MM.1S (cell line): ENCODE measurements at regions not wholly inside any gene's neighbourhood (a gene's known extent, or its start where the extent isn't known, plus 50 kb on each side); places are given as distances from the start of the nearest gene placed in this dataset.

Experiments
- DNase-seq: peaks from one replicate; pipeline ENCODE4 v3.0.0-alpha.2; 2015
- H2AFZ ChIP-seq: fragments of 300-600 bp; sonication (generic); 2 replicates; pipeline ENCODE4 v1.6.0; 2016; ENCODE audit warnings: antibody characterized with exemption, low read length
- H3F3A ChIP-seq: fragments of 300-600 bp; sonication (generic); 2 replicates; pipeline ENCODE4 v1.6.1; 2016; ENCODE audit warnings: mild to moderate bottlenecking, antibody characterized with exemption, low read length, moderate library complexity, mixed read lengths; ENCODE audit not compliant: insufficient read depth
- H3K27ac ChIP-seq: fragments of 300-600 bp; sonication (generic); 2 replicates; pipeline ENCODE4 v1.5.1; 2016; ENCODE audit warnings: mild to moderate bottlenecking, low read length
- H3K27me3 ChIP-seq: fragments of 300-600 bp; sonication (generic); replicated peaks from 2 replicates; pipeline ENCODE4 v1.6.0; 2016; ENCODE audit warnings: low read length; ENCODE audit not compliant: insufficient read depth
- H3K36me3 ChIP-seq: fragments of 300-600 bp; sonication (generic); replicated peaks from 2 replicates; pipeline ENCODE4 v1.6.1; 2016; ENCODE audit warnings: mild to moderate bottlenecking, low read length, mixed read lengths; ENCODE audit not compliant: insufficient read depth
- H3K4me1 ChIP-seq: fragments of 300-600 bp; sonication (generic); 2 replicates; pipeline ENCODE4 v1.6.1; 2016; ENCODE audit warnings: low read length, mixed read lengths
- H3K4me2 ChIP-seq: fragments of 300-600 bp; sonication (generic); 2 replicates; pipeline ENCODE4 v1.6.0; 2016; ENCODE audit warnings: low read depth, low read length
- H3K4me3 ChIP-seq: fragments of 300-600 bp; sonication (generic); 2 replicates; pipeline ENCODE4 v1.5.1; 2016; ENCODE audit warnings: low read length, mixed read lengths
- H3K79me2 ChIP-seq: fragments of 300-600 bp; sonication (generic); 2 replicates; pipeline ENCODE4 v1.6.1; 2016; ENCODE audit warnings: mixed run types, low read length, mixed read lengths
- H3K9ac ChIP-seq: fragments of 300-600 bp; sonication (generic); 2 replicates; pipeline ENCODE4 v1.6.1; 2016; ENCODE audit warnings: low read length, mixed read lengths
- H3K9me2 ChIP-seq: fragments of 300-600 bp; sonication (generic); replicated peaks from 2 replicates; pipeline ENCODE4 v1.6.1; 2016; ENCODE audit warnings: mild to moderate bottlenecking, low read length, mixed read lengths; ENCODE audit not compliant: insufficient read depth
- H3K9me3 ChIP-seq: fragments of 300-600 bp; sonication (generic); replicated peaks from 2 replicates; pipeline ENCODE4 v1.6.1; 2016; ENCODE audit warnings: mild to moderate bottlenecking, low read length, mixed read lengths; ENCODE audit not compliant: insufficient read depth
- H4K20me1 ChIP-seq: fragments of 300-600 bp; sonication (generic); 2 replicates; pipeline ENCODE4 v1.6.1; 2016; ENCODE audit warnings: mild to moderate bottlenecking, low read length, moderate library complexity, mixed read lengths; ENCODE audit not compliant: insufficient read depth
- EZH2 ChIP-seq: fragments of 300-600 bp; sonication (generic); optimal IDR thresholded peaks from 2 replicates; pipeline ENCODE3; 2017; ENCODE audit warnings: low read depth, mild to moderate bottlenecking, antibody characterized with exemption, low read length, mixed read lengths
- EZH2phosphoT487 ChIP-seq: fragments of 300-600 bp; sonication (generic); IDR thresholded peaks from 2 replicates; pipeline ENCODE4 v1.6.1; 2018; ENCODE audit warnings: antibody characterized with exemption, low read length
- TF ChIP-seq, protein P1 (sequence below): fragments of 300-600 bp; sonication (generic); IDR thresholded peaks from 2 replicates; pipeline ENCODE4 v1.5.1; 2016; ENCODE audit warnings: antibody characterized with exemption, low read length, mixed read lengths

DNA sequence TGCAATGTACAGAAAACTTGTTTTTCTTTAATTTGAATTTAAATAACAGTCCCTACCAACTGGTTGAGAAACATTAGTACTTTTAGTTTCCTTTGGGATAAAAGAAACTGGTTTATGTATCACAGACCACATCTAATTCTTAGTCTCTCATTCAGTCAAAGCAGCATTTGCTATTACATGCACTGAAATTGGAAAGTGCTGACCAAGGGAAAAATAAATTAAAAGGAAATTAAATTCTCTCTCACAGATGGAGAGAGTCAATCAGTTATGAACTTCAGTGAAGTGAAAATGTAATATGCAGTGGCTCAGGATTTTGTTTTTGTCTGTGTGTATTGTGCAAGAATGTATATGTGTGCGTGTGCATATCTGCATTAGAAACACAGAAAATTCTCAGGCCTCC, 121.7 kb downstream of the TUSC1 start:
- Histone ChIP-seq H3F3A (no peaks in the 10 kb centered on the region), H3K27ac (no peak overlapping the region), H3K9me2 (no peaks in the 10 kb centered on the region), H3K79me2 (no peaks in the 10 kb centered on the region), H4K20me1 (no peaks in the 10 kb centered on the region), H3K27me3 (no peaks in the 10 kb centered on the region), H3K4me1 (no peaks in the 10 kb centered on the region), H2AFZ (no peak overlapping the region), H3K9me3 (no peaks in the 10 kb centered on the region), H3K4me3 (no peak overlapping the region), H3K9ac (no peak overlapping the region), H3K4me2 (no peak overlapping the region), H3K36me3 (no peaks in the 10 kb centered on the region)
- no peak for DNase-seq
- TF ChIP-seq EZH2phosphoT487 (no peak), EZH2 (no peak)
- TF ChIP-seq, protein P1, sequence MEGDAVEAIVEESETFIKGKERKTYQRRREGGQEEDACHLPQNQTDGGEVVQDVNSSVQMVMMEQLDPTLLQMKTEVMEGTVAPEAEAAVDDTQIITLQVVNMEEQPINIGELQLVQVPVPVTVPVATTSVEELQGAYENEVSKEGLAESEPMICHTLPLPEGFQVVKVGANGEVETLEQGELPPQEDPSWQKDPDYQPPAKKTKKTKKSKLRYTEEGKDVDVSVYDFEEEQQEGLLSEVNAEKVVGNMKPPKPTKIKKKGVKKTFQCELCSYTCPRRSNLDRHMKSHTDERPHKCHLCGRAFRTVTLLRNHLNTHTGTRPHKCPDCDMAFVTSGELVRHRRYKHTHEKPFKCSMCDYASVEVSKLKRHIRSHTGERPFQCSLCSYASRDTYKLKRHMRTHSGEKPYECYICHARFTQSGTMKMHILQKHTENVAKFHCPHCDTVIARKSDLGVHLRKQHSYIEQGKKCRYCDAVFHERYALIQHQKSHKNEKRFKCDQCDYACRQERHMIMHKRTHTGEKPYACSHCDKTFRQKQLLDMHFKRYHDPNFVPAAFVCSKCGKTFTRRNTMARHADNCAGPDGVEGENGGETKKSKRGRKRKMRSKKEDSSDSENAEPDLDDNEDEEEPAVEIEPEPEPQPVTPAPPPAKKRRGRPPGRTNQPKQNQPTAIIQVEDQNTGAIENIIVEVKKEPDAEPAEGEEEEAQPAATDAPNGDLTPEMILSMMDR: no peak

DNA sequence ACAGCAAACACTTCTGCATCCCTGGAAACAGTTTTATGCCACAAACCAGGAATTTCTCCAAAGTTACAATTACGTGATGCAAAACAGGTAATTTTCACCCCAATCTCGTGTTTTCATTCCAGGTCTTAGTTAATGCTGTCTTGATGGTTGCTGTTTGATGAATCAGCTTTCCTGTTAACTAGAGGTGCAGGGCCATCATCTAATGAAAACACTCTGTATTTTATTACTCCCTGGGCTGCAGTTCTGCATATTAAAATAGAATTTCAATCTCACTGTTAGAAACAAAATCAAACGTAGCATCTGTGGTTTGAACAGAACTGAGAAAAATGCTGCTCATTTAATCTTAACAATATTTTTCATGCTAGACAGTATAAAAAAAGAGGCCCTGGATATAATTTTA, 129.4 kb downstream of the TUSC1 start:
- TF ChIP-seq, protein P1: no peak
- TF ChIP-seq EZH2 (no peak), EZH2phosphoT487 (no peak)
- H3K9ac ChIP-seq: no peak overlapping the region
- no peaks in the 10 kb centered on the region for H4K20me1 ChIP-seq
- H3K4me2 ChIP-seq: no peak overlapping the region
- no peak overlapping the region for H2AFZ ChIP-seq
- no peak overlapping the region for H3K4me3 ChIP-seq
- no peak overlapping the region for H3K27ac ChIP-seq
- no peaks in the 10 kb centered on the region for H3K4me1 ChIP-seq
- H3K27me3 ChIP-seq: no peaks in the 10 kb centered on the region
- H3K9me3 ChIP-seq: no peaks in the 10 kb centered on the region
- H3K9me2 ChIP-seq: no peaks in the 10 kb centered on the region
- no peaks in the 10 kb centered on the region for H3K36me3 ChIP-seq
- H3K79me2 ChIP-seq: no peaks in the 10 kb centered on the region
- H3F3A ChIP-seq: no peaks in the 10 kb centered on the region
- no peak for DNase-seq

DNA sequence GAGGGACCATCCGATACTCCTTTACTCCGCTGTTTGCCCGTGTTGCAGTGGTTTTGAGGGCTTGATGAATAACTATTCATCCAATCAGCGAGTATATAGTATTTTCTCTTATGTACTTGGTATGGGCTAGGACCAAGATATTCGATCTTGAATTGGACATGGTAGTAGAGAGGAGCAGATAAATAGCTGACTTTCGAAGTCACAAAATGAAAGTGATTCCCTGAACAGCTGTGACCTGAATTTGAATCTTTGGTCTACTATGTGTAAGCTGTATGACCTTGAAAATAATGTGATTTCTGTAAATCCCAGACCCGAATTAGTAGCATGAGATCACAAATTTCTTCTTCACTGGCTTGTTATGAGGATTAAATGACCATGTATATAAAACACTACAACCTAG, 134.4 kb downstream of the TUSC1 start:
- no peak for DNase-seq
- Histone ChIP-seq H3K27me3 (no peaks in the 10 kb centered on the region), H3K79me2 (no peaks in the 10 kb centered on the region), H3K9me2 (no peaks in the 10 kb centered on the region), H3K4me1 (no peaks in the 10 kb centered on the region), H3K27ac (no peak overlapping the region), H2AFZ (no peak overlapping the region), H3K4me2 (no peak overlapping the region), H3K9ac (no peak overlapping the region), H3K36me3 (no peaks in the 10 kb centered on the region), H3K9me3 (no peaks in the 10 kb centered on the region), H3K4me3 (no peak overlapping the region), H3F3A (no peaks in the 10 kb centered on the region), H4K20me1 (no peaks in the 10 kb centered on the region)
- TF ChIP-seq EZH2: no peak
- TF ChIP-seq, protein P1: no peak
- TF ChIP-seq EZH2phosphoT487: no peak

DNA sequence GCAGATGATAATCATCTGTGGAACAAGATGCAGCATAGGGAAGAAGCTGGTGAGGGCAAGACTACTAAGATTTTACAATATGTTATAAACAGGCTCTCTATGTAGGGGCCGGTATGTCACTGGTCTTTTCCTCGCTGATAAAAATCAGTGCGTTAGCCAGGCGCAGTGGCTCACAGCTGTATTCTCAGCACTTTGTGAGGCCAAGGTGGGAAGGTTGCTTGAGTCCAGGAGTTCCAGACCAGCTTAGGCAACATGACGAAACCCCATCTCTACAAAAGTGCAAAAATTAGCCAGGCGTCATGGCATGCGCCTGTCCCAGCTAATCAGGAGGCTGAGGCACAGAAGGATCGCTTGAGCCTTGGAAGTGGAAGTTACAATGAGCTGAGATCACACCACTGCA, 135.9 kb downstream of the TUSC1 start:
- Histone ChIP-seq H3K79me2 (no peaks in the 10 kb centered on the region), H3K9ac (no peak overlapping the region), H3K27me3 (no peaks in the 10 kb centered on the region), H3K27ac (no peak overlapping the region), H3F3A (no peaks in the 10 kb centered on the region), H2AFZ (no peak overlapping the region), H3K4me3 (no peak overlapping the region), H3K4me2 (no peak overlapping the region), H3K36me3 (no peaks in the 10 kb centered on the region), H3K9me3 (no peaks in the 10 kb centered on the region), H4K20me1 (no peaks in the 10 kb centered on the region), H3K4me1 (no peaks in the 10 kb centered on the region), H3K9me2 (no peaks in the 10 kb centered on the region)
- DNase-seq: no peak
- TF ChIP-seq, protein P1: no peak
- no peak for TF ChIP-seq EZH2
- no peak for TF ChIP-seq EZH2phosphoT487
